ENCODE measurements at regions not wholly inside any gene's neighbourhood (a gene's known extent, or its start where the extent isn't known, plus 50 kb on each side); places are given as distances from the start of the nearest gene placed in this dataset.
"Not testable (repeated sequence)": the region's sequence is repeated elsewhere in the genome, so short reads cannot be mapped to it uniquely, and the experiment has no call there.

DNA sequence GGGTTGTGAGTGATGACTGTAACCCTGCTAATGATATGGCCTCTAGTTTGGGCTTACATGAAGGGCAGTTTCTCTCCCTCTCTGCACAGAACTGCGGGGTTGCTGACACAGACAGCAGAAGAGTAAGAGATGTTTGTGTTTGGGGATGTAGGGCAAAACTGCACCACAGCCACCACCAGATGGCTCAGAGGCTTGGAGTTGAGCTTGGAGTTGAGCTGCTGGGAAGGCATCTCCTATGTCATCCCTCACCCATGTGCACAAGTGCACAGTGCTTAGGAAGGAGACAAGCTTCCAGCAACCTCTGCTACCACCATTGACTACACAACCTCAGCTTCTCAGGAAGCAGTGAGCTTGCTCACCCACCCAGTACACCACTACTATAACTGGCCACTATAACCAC lies 303.9 kb upstream of the DEFB112 start:
- DNase-seq = no peak

DNA sequence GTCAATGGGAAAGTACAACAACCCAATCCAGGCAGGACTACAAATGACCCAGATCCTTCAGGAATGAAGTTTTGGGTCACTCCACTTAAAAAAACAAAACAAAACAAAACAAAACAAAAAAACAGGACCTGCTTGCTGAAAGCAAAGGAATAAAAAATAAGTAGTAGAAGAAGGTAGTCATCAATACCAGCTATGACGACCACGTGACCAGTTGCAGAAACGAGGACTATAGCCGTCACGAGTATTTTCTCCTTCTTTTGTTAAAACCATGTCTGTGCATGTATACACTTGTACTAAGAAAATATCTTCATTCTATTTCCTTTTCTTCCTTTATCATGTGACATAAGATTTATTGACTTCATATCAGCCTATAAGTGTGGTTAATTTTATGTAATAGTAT lies 308.4 kb upstream of the DEFB112 start:
- DNase-seq = no peak

DNA sequence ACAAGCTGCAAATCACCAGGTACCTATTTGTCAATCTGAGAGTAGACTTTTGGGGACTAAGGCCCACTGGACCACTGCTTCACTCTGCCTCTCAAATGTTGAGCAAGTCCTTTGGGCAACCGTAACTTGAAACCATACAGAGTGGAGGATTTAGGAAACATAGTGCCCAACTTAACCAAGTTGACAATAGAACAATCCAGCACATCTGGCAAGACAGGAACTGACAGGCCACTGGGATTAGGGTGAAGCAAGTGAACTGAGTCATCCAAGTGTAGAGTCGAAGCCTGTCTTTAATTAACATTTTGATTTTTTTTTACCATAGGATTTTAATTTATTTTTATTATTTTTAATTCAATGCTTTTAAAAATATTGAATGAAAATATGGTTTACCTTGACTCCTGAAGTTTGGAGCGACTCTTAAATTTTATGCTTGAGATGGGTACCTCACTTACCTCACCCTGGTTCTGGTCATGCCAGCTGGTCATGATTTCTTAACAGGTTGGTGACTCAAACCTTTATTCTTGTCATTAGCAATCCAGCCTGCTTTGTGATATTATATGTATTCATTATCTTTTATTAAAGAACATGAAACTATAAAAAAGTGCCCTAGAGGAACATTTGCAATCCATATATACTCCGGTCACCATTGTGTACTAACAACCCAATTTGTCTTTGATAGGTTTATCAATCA lies 312.1 kb upstream of the DEFB112 start:
- peak; percentile 6 for DNase-seq

- peak; percentile 19 for DNase-seq
These were observed 313.0 kb upstream of the DEFB112 start for GRCh38 chr6:50362706-50363105.

DNA sequence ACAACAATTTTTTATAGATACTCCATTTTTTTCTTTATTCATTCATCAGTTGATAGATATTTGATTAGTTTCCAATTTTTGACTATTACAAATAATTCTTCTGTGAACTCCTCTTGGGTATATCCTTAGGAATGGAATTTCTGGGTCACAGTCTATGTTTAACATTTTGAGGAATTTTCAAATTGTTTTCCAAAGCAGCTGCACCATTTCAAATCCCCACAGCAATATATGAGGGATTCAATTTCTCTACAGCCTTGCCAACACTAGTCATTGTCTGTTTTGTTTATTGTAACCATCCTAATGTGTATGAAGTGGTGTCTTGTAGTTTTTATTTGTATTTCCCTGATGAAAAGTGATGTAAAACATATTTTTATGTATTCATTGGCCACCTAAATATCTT lies 320.3 kb upstream of the DEFB112 start:
- no peak for DNase-seq

DNA sequence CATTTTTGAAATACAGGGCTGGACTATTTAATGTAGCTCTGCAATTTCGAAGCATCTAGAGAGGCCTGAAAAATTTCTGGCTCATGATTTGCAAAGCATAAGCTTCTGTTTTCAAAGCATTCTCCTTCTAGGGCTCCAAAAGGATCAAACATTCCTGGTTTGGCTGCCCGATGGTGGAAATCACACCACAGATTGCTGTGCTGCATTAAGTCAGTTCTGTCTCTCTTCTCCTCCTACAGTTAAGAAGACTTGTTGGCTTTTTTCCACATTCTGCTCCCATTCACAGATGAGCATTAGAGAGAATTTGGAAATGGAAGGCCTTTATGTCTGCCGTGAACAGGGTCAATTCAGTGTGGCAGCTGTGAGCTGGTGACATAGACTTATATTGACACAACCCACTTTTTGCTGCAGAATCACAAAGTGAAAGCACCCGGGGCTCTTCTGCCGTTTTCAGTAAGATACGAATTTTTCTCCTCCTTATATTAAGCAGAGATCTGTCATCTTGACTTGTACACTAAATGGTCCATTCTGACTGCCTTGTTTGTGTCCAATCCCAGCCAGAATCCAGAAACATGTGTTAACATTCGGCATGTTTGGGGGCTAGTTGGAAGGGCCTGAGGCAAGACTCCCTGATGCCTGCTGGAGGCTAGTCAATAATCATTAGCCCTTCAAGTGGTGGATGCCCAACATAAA lies 330.8 kb upstream of the DEFB112 start:
- no peak for DNase-seq

DNA sequence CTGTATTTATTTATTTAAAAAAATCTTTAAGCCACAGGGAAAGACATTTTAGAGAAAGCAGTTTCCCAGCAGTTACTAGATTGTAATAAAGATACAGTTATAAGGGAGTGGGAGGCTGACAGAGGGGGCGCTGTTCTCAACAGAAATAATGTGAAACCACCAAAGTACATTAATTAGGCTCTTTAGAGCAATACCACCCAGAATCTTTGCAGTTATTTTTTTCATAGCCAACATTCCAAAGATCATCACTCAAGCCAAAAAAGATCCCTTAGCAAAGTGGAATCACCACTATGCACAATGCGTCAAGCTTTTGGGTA lies 331.3 kb upstream of the DEFB112 start:
- no peak for DNase-seq

DNA sequence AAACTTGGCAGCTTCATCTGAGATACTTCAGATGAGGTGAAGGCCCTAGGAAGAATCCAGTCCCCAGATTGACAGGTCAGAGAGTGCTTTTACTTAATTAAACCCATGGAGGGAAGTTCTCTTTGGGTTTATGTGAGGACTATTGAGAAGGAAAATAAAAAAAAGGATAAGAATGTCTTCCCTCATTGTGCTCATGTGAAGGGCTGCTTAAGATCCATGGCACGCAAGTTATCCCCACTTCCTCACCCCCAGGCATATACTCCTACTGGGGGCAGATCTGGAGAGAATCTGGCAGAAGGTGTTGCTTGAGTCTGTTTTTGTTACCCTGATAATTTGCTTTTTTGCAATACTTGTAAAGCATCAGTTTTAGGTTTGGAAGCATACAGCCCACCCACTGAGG lies 322.9 kb upstream of the TFAP2D start:
- no peak for DNase-seq

DNA sequence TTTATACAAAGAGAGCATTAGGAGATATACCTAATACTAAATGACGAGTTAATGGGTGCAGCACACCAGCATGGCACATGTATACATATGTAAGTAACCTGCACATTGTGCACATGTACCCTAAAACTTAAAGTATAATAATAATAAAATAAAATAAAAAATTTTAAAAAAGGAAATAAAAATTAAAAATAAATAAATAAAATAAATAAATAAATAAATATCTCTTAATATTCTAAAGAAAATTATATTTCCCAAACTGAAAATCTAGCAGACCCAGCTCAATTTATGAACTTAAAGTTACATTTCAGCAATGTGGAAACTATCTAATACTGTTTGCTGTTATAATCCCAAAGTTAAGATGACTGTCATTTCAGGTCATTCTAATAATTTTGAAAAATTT lies 319.2 kb upstream of the TFAP2D start:
- not testable (repeated sequence) for DNase-seq

GRCh38 chr6:50404643-50405042 lies 308.7 kb upstream of the TFAP2D start:
- no peak for DNase-seq

GRCh38 chr6:50410579-50410978 lies 302.7 kb upstream of the TFAP2D start:
- DNase-seq = no peak

- DNase-seq = not testable (repeated sequence)
These were observed 292.3 kb upstream of the TFAP2D start for GRCh38 chr6:50421041-50421440.

- DNase-seq = no peak
These were observed 286.1 kb upstream of the TFAP2D start for GRCh38 chr6:50427267-50427666.

DNA sequence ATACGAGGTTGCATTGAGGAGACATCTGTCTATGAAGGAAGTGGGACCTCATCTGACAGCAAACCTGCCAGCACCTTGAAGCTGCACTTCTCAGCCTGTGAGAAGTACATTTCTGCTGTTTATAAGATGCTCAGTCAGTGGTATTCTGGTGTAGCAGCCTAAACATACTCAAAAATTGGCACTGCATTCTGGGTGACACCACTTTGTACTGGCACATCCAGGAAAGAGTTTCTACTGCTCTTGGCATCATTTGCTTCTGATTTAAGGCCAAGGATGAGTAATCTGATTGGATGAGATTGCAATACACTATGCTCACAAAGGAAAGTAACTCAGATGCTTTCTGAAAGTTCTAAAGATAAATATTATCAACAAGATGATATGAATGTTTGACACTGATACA lies 275.4 kb upstream of the TFAP2D start:
- DNase-seq = no peak

GRCh38 chr6:50442531-50443040 lies 270.7 kb upstream of the TFAP2D start:
- no peak for DNase-seq

DNA sequence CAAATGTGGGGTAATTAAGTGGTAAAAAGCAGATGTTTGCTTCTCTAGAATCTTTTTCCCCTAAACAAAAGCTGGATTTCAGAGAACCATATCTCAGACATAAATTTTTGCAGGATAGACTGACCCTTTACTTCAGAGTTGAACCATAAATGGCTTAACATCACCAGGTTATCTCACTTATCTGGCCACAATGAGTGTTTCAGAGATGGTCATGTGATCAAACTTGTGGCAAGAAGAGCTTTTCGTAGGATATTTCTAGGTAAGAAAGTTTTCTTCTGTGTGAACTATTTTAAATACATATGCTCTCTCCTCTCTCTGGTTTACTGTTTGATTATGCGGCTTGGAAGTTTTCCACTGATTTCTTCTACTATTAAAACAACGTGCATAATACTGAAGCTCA lies 270.2 kb upstream of the TFAP2D start:
- DNase-seq = no peak

DNA sequence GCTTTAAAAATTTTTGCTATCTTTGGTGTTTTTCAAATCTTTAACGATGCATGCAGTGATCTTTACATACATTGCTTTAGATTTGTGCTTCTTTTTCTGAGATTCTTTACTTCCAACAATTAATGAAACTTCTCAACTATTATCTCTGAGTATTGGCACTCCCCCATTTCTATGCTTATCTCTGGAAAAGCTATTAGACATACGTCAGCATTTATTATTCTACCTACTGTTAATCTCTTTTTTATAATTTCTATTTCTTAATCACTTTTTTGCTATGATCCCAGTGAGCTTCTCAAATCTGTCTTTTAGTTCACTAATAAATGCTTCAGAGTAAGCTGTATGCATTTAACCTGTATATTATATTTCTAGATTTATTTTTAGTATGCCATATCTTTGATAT lies 264.2 kb upstream of the TFAP2D start:
- no peak for DNase-seq

- no peak for DNase-seq
These were observed 261.4 kb upstream of the TFAP2D start for GRCh38 chr6:50451826-50452400.

DNA sequence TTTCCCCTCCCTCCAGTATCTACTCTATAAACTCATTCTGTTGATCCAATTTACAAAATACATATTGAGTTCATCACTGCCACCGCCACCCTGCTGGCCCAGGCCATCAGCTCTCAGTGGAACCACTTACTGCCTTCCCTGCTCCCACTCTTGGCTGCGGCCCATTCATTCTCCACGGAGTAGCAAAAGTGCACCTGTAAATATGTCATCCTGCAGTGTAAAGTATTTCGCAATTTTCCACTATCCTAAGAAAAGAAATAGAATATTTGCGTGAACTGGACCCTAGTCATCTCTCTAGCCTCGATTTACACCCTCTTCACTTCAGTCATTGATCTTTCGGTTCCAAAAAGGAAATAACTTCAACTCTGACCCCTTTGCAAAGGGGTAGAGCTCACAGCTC lies 258.3 kb upstream of the TFAP2D start:
- DNase-seq = no peak

GRCh38 chr6:50457351-50457750 lies 256.0 kb upstream of the TFAP2D start:
- DNase-seq = no peak

DNA sequence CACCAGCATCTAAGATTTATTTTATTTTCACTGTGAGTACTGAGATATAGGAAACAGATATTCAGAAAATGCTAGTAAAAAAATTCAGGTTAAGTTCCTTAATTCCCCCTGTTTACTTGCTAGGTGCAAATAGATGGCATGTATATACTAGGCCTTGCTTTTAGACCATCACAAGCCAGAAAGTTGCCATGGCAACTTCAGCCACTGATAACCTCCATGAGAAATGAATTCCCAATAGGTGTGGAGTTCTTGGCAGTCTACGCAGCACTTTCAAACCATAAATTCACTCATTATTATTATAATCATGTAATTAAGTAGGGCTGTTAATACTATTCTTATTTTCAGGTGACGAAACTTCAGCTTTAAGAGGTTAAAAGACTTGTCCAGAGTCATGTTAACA lies 251.6 kb upstream of the TFAP2D start:
- DNase-seq = no peak

GRCh38 chr6:50463931-50464330 lies 249.4 kb upstream of the TFAP2D start:
- no peak for DNase-seq

- DNase-seq = no peak
These were observed 245.4 kb upstream of the TFAP2D start for GRCh38 chr6:50467931-50468330.

- DNase-seq = no peak
These were observed 242.3 kb upstream of the TFAP2D start for GRCh38 chr6:50471041-50471440.

All from fibroblast of skin of back (primary cell).